ENCODE measurements at regions not wholly inside any gene's neighbourhood (a gene's known extent, or its start where the extent isn't known, plus 50 kb on each side); places are given as distances from the start of the nearest gene placed in this dataset.

DNA sequence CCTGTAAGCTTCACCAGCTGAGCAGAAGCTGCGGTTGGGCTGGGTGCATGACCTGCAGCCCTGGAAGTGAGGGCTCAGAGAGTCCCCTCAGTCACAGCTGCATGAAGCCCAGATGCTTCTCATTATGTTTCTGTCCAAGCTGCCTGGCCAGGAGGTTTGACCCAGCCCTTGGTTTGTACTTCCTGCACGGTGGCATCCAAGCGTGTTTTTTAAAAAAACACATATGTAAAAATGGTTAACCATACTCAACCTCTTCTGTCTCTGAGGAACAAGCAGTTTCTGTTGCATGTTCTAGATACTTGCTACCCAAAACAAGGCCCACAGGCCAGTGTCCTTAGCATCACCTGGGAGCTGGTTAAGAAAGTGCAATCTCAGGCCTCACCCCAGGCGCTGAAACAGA is 76.0 kb upstream of the ATP10A start:
- TF ChIP-seq EZH2phosphoT487 (IDR thresholded peaks at IDR 0.05; ENCODE audit: low read depth, severe bottlenecking, unreplicated experiment) (no peak), EZH2 (IDR thresholded peaks at IDR 0.05; ENCODE audit: borderline replicate concordance) (no peak)
- TF ChIP-seq, protein P1, sequence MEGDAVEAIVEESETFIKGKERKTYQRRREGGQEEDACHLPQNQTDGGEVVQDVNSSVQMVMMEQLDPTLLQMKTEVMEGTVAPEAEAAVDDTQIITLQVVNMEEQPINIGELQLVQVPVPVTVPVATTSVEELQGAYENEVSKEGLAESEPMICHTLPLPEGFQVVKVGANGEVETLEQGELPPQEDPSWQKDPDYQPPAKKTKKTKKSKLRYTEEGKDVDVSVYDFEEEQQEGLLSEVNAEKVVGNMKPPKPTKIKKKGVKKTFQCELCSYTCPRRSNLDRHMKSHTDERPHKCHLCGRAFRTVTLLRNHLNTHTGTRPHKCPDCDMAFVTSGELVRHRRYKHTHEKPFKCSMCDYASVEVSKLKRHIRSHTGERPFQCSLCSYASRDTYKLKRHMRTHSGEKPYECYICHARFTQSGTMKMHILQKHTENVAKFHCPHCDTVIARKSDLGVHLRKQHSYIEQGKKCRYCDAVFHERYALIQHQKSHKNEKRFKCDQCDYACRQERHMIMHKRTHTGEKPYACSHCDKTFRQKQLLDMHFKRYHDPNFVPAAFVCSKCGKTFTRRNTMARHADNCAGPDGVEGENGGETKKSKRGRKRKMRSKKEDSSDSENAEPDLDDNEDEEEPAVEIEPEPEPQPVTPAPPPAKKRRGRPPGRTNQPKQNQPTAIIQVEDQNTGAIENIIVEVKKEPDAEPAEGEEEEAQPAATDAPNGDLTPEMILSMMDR (IDR thresholded peaks at IDR 0.05; ENCODE audit: poor library complexity), result no peak

Data from hepatocyte (in vitro differentiated cells).